KMS-11 (cell line): ENCODE measurements at regions not wholly inside any gene's neighbourhood (a gene's known extent, or its start where the extent isn't known, plus 50 kb on each side); places are given as distances from the start of the nearest gene placed in this dataset.

Experiments
- H2AFZ ChIP-seq: fragments of 200-600 bp; sonication (generic); 2 replicates; pipeline ENCODE4 v1.6.1; 2016; ENCODE audit warnings: antibody characterized with exemption, mixed run types, low read depth
- H3K27ac ChIP-seq: fragments of 200-600 bp; sonication (generic); 2 replicates; pipeline ENCODE4 v1.6.1; 2016; ENCODE audit warnings: mild to moderate bottlenecking, mixed run types
- H3K27me3 ChIP-seq: fragments of 200-600 bp; sonication (generic); 2 replicates; pipeline ENCODE4 v1.6.1; 2017; ENCODE audit warnings: mild to moderate bottlenecking, low read depth, mixed run types, moderate library complexity; ENCODE audit not compliant: insufficient read depth
- H3K36me3 ChIP-seq: fragments of 200-600 bp; sonication (generic); 2 replicates; pipeline ENCODE4 v1.6.1; 2017; ENCODE audit warnings: mild to moderate bottlenecking, mixed run types; ENCODE audit not compliant: insufficient read depth
- H3K4me1 ChIP-seq: fragments of 200-600 bp; sonication (generic); 2 replicates; pipeline ENCODE4 v1.6.1; 2016; ENCODE audit warnings: mild to moderate bottlenecking, low read depth, mixed run types; ENCODE audit not compliant: poor library complexity, severe bottlenecking
- H3K4me2 ChIP-seq: fragments of 200-600 bp; sonication (generic); 2 replicates; pipeline ENCODE4 v1.7.0; 2016; ENCODE audit warnings: mild to moderate bottlenecking, mixed run types
- H3K4me3 ChIP-seq: fragments of 200-600 bp; sonication (generic); IDR thresholded peaks from 2 replicates; pipeline ENCODE4 v1.6.1; 2017; ENCODE audit warnings: low read depth, low read length, mixed read lengths; ENCODE audit not compliant: insufficient read depth
- H3K79me2 ChIP-seq: fragments of 200-600 bp; sonication (generic); 2 replicates; pipeline ENCODE4 v1.6.1; 2016; ENCODE audit warnings: low read depth, mixed run types; ENCODE audit not compliant: insufficient read depth
- H3K9ac ChIP-seq: fragments of 200-600 bp; sonication (generic); 2 replicates; pipeline ENCODE4 v1.6.1; 2016; ENCODE audit warnings: mild to moderate bottlenecking, mixed run types
- H4K20me1 ChIP-seq: fragments of 200-600 bp; sonication (generic); 2 replicates; pipeline ENCODE4 v1.6.1; 2016; ENCODE audit warnings: mild to moderate bottlenecking, mixed run types; ENCODE audit not compliant: insufficient read depth
- CTCF ChIP-seq: fragments of 200-600 bp; sonication (generic); conservative IDR thresholded peaks from 2 replicates; pipeline ENCODE4 v1.6.1; 2017; ENCODE audit warnings: low read depth, mild to moderate bottlenecking, antibody characterized with exemption, low read length, moderate library complexity, mixed read lengths

GRCh38 chr10:54866666-54867065 lies 65.6 kb upstream of the PCDH15 start:
- H4K20me1 ChIP-seq = no peaks in the 10 kb centered on the region
- no peaks in the 10 kb centered on the region for H3K36me3 ChIP-seq
- no peak for TF ChIP-seq CTCF
- no peak overlapping the region for H3K27ac ChIP-seq
- H3K79me2 ChIP-seq = no peaks in the 10 kb centered on the region
- no peaks in the 10 kb centered on the region for H3K4me1 ChIP-seq
- H3K27me3 ChIP-seq = no peaks in the 10 kb centered on the region
- H3K4me2 ChIP-seq = no peak overlapping the region
- no peak overlapping the region for H2AFZ ChIP-seq
- no peak overlapping the region for H3K4me3 ChIP-seq
- H3K9ac ChIP-seq = no peak overlapping the region

GRCh38 chr10:54854843-54855242 lies 53.8 kb upstream of the PCDH15 start:
- no peak for TF ChIP-seq CTCF
- H3K79me2 ChIP-seq = no peaks in the 10 kb centered on the region
- no peaks in the 10 kb centered on the region for H4K20me1 ChIP-seq
- H2AFZ ChIP-seq = no peak overlapping the region
- no peak overlapping the region for H3K4me3 ChIP-seq
- H3K4me1 ChIP-seq = no peaks in the 10 kb centered on the region
- no peaks in the 10 kb centered on the region for H3K27me3 ChIP-seq
- no peak overlapping the region for H3K4me2 ChIP-seq
- H3K9ac ChIP-seq = no peak overlapping the region
- H3K27ac ChIP-seq = no peak overlapping the region
- no peaks in the 10 kb centered on the region for H3K36me3 ChIP-seq

DNA sequence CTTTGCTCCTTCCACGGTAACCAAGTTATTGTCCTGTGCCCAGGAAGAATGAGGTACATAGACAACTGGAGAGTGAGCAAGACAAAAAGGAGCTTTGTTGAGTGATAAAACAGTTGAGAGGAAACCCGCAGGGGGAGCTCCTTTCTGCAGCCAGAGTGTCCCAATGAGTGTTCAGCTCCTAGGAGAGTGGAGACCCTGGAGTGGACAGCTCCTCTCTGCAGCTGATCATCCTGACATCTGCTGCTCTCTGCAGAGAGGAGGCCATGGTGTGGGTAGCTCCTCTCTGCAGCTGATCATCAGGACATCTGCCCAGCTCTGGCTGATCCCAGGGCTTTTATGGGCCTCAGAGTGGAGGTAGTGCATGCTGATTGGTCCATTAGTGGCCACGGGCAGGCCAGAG lies 53.4 kb upstream of the PCDH15 start:
- no peaks in the 10 kb centered on the region for H3K27me3 ChIP-seq
- no peaks in the 10 kb centered on the region for H4K20me1 ChIP-seq
- no peak overlapping the region for H3K9ac ChIP-seq
- H3K79me2 ChIP-seq = no peaks in the 10 kb centered on the region
- H3K4me2 ChIP-seq = no peak overlapping the region
- no peaks in the 10 kb centered on the region for H3K4me1 ChIP-seq
- no peak overlapping the region for H2AFZ ChIP-seq
- no peak for TF ChIP-seq CTCF
- no peak overlapping the region for H3K4me3 ChIP-seq
- H3K27ac ChIP-seq = no peak overlapping the region
- H3K36me3 ChIP-seq = no peaks in the 10 kb centered on the region

DNA sequence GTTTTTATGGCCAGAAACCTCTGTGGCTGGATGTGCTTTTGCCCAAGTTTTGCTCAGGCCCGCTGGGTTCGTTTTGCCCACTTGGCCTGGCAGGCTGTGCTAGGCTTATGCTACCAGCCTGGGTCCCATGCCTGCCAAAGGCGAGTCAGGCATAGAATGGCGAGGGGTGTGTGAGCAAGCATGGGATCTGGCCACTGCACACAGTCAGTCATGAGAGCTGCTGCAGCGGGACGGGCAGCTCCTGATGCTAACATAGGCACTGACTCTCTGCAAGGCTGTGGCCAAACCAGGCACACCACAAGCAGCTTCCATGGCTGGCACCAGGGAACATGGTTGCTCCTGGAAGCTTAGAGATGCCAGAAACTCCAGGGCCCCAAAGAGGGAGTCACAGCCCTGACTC lies 52.9 kb upstream of the PCDH15 start:
- Histone ChIP-seq H3K4me3 (no peak overlapping the region), H3K4me2 (no peak overlapping the region), H3K27ac (no peak overlapping the region), H3K79me2 (no peaks in the 10 kb centered on the region), H2AFZ (no peak overlapping the region), H3K4me1 (no peaks in the 10 kb centered on the region), H4K20me1 (no peaks in the 10 kb centered on the region), H3K27me3 (no peaks in the 10 kb centered on the region), H3K9ac (no peak overlapping the region), H3K36me3 (no peaks in the 10 kb centered on the region)
- TF ChIP-seq CTCF = no peak
